ENCODE measurements at regions not wholly inside any gene's neighbourhood (a gene's known extent, or its start where the extent isn't known, plus 50 kb on each side); places are given as distances from the start of the nearest gene placed in this dataset.
A peak's percentile ranks its signal among the peaks of the same experiment; 100 is the strongest.

DNA sequence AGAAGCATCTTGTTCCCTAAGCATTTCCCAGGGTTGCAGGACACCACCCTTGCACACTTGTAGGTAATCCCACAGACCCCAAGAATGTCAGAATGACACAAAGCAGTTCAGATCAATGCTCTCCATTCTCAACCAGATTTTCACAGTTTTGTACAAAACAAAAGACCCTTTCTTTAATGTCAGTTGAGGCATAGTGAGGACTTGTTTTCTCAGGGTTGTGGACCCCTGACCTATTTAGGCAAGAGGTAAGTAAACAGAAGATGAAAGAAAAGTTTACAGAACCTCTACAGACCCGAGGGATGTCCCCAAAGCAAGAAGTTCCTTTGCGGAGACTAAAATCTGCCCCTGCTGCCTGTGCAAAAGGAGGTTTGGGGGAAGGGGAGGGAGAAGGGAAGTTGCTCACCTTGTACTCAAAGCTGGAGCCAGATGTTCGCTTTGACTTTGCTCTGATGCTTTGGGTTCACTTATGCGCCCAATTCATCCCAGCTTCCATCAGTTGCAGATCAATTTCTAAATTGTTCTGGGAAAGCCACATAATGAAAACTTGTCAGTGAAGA lies 635.4 kb downstream of the EPHA4 start:
- H3K27ac ChIP-seq (ENCODE audit: extremely low read length, insufficient read depth, low read length): peak overlapping the region; percentile 36
- ATAC-seq (peak; percentile 82), FAIRE-seq (peak; percentile 56), DNase-seq (ENCODE audit: low spot score) (peak; percentile 64)
- H3K4me1 ChIP-seq (ENCODE audit: insufficient read depth, low read length): peaks cover 25% of the 10 kb centered on the region
- H3K79me2 ChIP-seq (ENCODE audit: insufficient read depth, low read length): no peaks in the 10 kb centered on the region
- ChIA-PET CTCF (ENCODE audit: low intra/inter-chr PET ratio, low total read pairs) (no interaction called here), POLR2A (no interaction called here)
- no peaks in the 10 kb centered on the region for H4K20me1 ChIP-seq (ENCODE audit: insufficient read depth, low read length)
- no peaks in the 10 kb centered on the region for H3K27me3 ChIP-seq (ENCODE audit: control insufficient read depth in 1 of 2, insufficient read depth in 2 of 2, low read length in 2 of 2)
- intact Hi-C loops (cut with micrococcal nuclease; ENCODE audit: unreplicated experiment): no loop called here
- no peak overlapping the region for H2AFZ ChIP-seq (ENCODE audit: low read length)
- H3K9ac ChIP-seq (ENCODE audit: insufficient read depth, low read depth, low read length): no peak overlapping the region
- WGBS (ENCODE audit: low lambda C conversion rate): 2% methylated on average over 4 of the region's 4 CpGs
- in situ Hi-C loops (cut with HindIII; ENCODE audit: extremely low pct_ligation_motif_present, low pct_unique_long_range_greater_than_20kb): no loop called here
- H3K9me3 ChIP-seq (ENCODE audit: low read length): peaks cover 45% of the 10 kb centered on the region; the same call in 1 of the 2 replicates
- no TSS peak for BruUV-seq (replicated peaks)
- peak overlapping the region; percentile 27 for H3K4me2 ChIP-seq (ENCODE audit: low read depth, low read length)
- H3K4me3 ChIP-seq (replicated peaks in 1 of 3; ENCODE audit: insufficient read depth in 1 of 3, low read depth in 2 of 3, low read length in 3 of 3): no peak overlapping the region
- no peaks in the 10 kb centered on the region for H3K36me3 ChIP-seq (replicated peaks in 1 of 2; ENCODE audit: control insufficient read depth in 1 of 2, insufficient read depth in 2 of 2, low read length in 2 of 2)
- TF ChIP-seq PCBP2 (optimal IDR thresholded peaks at IDR 0.05; ENCODE audit: low read depth, low read length, poor library complexity, severe bottlenecking) (no peak), ZNF331 (CRISPR knock-in tag; IDR thresholded peaks at IDR 0.05) (peak; percentile 36; the same call in 1 of the 2 replicates), TCF7 (IDR thresholded peaks at IDR 0.05; ENCODE audit: low read depth) (peak; percentile 62), ATF1 (CRISPR knock-in tag; IDR thresholded peaks at IDR 0.05) (0 out of 2 replicates have a peak, but pooled peaks have one; percentile 25), LCORL (IDR thresholded peaks at IDR 0.05) (no peak), LCORL (CRISPR knock-in tag; IDR thresholded peaks at IDR 0.05) (peak; percentile 34; the same call in 1 of the 2 replicates), SOX6 (IDR thresholded peaks at IDR 0.05) (no peak), SOX6 (CRISPR knock-in tag; IDR thresholded peaks at IDR 0.05) (peak; percentile 77), ZNF772 (CRISPR knock-in tag; IDR thresholded peaks at IDR 0.05) (no peak), TCF7L2 (IDR thresholded peaks at IDR 0.05; ENCODE audit: low read depth, low read length) (peak; percentile 48), PPARG (CRISPR knock-in tag; conservative IDR thresholded peaks at IDR 0.05) (peak; percentile 95), GABPB1 (CRISPR knock-in tag; IDR thresholded peaks at IDR 0.05) (no peak), ZNF563 (CRISPR knock-in tag; IDR thresholded peaks at IDR 0.05) (no peak)
- TF ChIP-seq, protein P1, sequence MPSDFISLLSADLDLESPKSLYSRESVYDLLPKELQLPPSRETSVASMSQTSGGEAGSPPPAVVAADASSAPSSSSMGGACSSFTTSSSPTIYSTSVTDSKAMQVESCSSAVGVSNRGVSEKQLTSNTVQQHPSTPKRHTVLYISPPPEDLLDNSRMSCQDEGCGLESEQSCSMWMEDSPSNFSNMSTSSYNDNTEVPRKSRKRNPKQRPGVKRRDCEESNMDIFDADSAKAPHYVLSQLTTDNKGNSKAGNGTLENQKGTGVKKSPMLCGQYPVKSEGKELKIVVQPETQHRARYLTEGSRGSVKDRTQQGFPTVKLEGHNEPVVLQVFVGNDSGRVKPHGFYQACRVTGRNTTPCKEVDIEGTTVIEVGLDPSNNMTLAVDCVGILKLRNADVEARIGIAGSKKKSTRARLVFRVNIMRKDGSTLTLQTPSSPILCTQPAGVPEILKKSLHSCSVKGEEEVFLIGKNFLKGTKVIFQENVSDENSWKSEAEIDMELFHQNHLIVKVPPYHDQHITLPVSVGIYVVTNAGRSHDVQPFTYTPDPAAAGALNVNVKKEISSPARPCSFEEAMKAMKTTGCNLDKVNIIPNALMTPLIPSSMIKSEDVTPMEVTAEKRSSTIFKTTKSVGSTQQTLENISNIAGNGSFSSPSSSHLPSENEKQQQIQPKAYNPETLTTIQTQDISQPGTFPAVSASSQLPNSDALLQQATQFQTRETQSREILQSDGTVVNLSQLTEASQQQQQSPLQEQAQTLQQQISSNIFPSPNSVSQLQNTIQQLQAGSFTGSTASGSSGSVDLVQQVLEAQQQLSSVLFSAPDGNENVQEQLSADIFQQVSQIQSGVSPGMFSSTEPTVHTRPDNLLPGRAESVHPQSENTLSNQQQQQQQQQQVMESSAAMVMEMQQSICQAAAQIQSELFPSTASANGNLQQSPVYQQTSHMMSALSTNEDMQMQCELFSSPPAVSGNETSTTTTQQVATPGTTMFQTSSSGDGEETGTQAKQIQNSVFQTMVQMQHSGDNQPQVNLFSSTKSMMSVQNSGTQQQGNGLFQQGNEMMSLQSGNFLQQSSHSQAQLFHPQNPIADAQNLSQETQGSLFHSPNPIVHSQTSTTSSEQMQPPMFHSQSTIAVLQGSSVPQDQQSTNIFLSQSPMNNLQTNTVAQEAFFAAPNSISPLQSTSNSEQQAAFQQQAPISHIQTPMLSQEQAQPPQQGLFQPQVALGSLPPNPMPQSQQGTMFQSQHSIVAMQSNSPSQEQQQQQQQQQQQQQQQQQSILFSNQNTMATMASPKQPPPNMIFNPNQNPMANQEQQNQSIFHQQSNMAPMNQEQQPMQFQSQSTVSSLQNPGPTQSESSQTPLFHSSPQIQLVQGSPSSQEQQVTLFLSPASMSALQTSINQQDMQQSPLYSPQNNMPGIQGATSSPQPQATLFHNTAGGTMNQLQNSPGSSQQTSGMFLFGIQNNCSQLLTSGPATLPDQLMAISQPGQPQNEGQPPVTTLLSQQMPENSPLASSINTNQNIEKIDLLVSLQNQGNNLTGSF (CRISPR knock-in tag; IDR thresholded peaks at IDR 0.05): no peak
- TF ChIP-seq, protein P2, sequence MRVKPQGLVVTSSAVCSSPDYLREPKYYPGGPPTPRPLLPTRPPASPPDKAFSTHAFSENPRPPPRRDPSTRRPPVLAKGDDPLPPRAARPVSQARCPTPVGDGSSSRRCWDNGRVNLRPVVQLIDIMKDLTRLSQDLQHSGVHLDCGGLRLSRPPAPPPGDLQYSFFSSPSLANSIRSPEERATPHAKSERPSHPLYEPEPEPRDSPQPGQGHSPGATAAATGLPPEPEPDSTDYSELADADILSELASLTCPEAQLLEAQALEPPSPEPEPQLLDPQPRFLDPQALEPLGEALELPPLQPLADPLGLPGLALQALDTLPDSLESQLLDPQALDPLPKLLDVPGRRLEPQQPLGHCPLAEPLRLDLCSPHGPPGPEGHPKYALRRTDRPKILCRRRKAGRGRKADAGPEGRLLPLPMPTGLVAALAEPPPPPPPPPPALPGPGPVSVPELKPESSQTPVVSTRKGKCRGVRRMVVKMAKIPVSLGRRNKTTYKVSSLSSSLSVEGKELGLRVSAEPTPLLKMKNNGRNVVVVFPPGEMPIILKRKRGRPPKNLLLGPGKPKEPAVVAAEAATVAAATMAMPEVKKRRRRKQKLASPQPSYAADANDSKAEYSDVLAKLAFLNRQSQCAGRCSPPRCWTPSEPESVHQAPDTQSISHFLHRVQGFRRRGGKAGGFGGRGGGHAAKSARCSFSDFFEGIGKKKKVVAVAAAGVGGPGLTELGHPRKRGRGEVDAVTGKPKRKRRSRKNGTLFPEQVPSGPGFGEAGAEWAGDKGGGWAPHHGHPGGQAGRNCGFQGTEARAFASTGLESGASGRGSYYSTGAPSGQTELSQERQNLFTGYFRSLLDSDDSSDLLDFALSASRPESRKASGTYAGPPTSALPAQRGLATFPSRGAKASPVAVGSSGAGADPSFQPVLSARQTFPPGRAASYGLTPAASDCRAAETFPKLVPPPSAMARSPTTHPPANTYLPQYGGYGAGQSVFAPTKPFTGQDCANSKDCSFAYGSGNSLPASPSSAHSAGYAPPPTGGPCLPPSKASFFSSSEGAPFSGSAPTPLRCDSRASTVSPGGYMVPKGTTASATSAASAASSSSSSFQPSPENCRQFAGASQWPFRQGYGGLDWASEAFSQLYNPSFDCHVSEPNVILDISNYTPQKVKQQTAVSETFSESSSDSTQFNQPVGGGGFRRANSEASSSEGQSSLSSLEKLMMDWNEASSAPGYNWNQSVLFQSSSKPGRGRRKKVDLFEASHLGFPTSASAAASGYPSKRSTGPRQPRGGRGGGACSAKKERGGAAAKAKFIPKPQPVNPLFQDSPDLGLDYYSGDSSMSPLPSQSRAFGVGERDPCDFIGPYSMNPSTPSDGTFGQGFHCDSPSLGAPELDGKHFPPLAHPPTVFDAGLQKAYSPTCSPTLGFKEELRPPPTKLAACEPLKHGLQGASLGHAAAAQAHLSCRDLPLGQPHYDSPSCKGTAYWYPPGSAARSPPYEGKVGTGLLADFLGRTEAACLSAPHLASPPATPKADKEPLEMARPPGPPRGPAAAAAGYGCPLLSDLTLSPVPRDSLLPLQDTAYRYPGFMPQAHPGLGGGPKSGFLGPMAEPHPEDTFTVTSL (CRISPR knock-in tag; IDR thresholded peaks at IDR 0.05; ENCODE audit: borderline replicate concordance): peak; percentile 33; the same call in 1 of the 2 replicates
